H1 (cell line): ENCODE measurements at regions not wholly inside any gene's neighbourhood (a gene's known extent, or its start where the extent isn't known, plus 50 kb on each side); places are given as distances from the start of the nearest gene placed in this dataset.

ENCODE experiments used
- CTCF ChIA-PET: fragments of 300-600 bp; sonication (Branson Sonifier 250); formaldehyde crosslinking; loops from one replicate; lab custom pipeline; 2021; ENCODE audit not compliant: partially characterized antibody; lab: Charles Lee
- POLR2A ChIA-PET: fragments of 300-600 bp; sonication (Branson Sonifier 250); formaldehyde crosslinking; loops from one replicate; lab custom pipeline; 2021; ENCODE audit warnings: inconsistent platforms; ENCODE audit not compliant: partially characterized antibody; lab: Charles Lee
- DNase-seq, 2 experiments: peaks; one replicate each; pipeline versions ENCODE4 v3.0.0 to v3.0.0-alpha.2; 2010 to 2022; ENCODE audit warnings: low spot score in 2 of 2, low read depth in 1 of 2, mixed read lengths in 1 of 2
- FAIRE-seq: peaks from 2 replicates; lab custom pipeline; 2011; peaks lifted over from hg19 to GRCh38; lab: Jason Lieb, UNC
- H2AFZ ChIP-seq: 2 replicates; pipeline ENCODE4 v1.8.1; 2012; ENCODE audit warnings: low read length, inconsistent platforms
- H2AK5ac ChIP-seq: 2 replicates; pipeline ENCODE4 v1.6.1; 2013; ENCODE audit warnings: low read depth, low read length
- H2BK120ac ChIP-seq: replicated peaks from 2 replicates; pipeline ENCODE3; 2013; ENCODE audit warnings: low read depth, low read length, inconsistent platforms
- H2BK12ac ChIP-seq: 2 replicates; pipeline ENCODE4 v1.6.1; 2013; ENCODE audit warnings: low read depth, low read length
- H2BK15ac ChIP-seq: 2 replicates; pipeline ENCODE4 v1.6.1; 2013; ENCODE audit warnings: low read length
- H2BK20ac ChIP-seq: 2 replicates; pipeline ENCODE4 v1.6.1; 2013; ENCODE audit warnings: low read length
- H2BK5ac ChIP-seq: 2 replicates; pipeline ENCODE4 v1.6.1; 2013; ENCODE audit warnings: low read depth, low read length
- H3K14ac ChIP-seq: 2 replicates; pipeline ENCODE4 v1.6.1; 2013; ENCODE audit warnings: inconsistent platforms; ENCODE audit not compliant: insufficient read length
- H3K18ac ChIP-seq: 2 replicates; pipeline ENCODE4 v1.6.1; 2013; ENCODE audit warnings: low read length; ENCODE audit errors: extremely low read depth
- H3K23ac ChIP-seq: 2 replicates; pipeline ENCODE4 v1.6.1; 2013; ENCODE audit warnings: inconsistent platforms; ENCODE audit not compliant: insufficient read length
- H3K23me2 ChIP-seq: 2 replicates; pipeline ENCODE4 v1.6.1; 2013; ENCODE audit warnings: low read depth, low read length
- H3K27ac ChIP-seq: 2 replicates; pipeline ENCODE4 v1.6.1; 2011; ENCODE audit warnings: low read depth, low read length, inconsistent platforms
- H3K27me3 ChIP-seq, 4 experiments: replicated peaks in 1 of 4; 1 replicate in 1 of 4; 2 replicates in 3 of 4; pipeline versions ENCODE4 v1.6.1 to v1.8.1; 2011 to 2013; ENCODE audit warnings: low read length in 3 of 4, mild to moderate bottlenecking in 3 of 4, inconsistent platforms in 2 of 4, mixed read lengths in 2 of 4, moderate library complexity in 1 of 4; ENCODE audit not compliant: control insufficient read depth in 3 of 4, insufficient read depth in 3 of 4; ENCODE audit errors: extremely low read depth in 1 of 4
- H3K36me3 ChIP-seq, 4 experiments: 2 replicates each; pipeline versions ENCODE4 v1.6.1 to v1.8.1; 2011 to 2013; ENCODE audit warnings: mild to moderate bottlenecking in 4 of 4, low read length in 3 of 4, moderate library complexity in 2 of 4, control low read depth in 1 of 4, inconsistent platforms in 1 of 4; ENCODE audit not compliant: insufficient read depth in 4 of 4, control insufficient read depth in 2 of 4
- H3K4ac ChIP-seq: replicated peaks from 2 replicates; pipeline ENCODE3; 2013; ENCODE audit warnings: low read length, low read depth, mixed read lengths, inconsistent platforms; ENCODE audit not compliant: insufficient read length
- H3K4me1 ChIP-seq, 4 experiments: replicated peaks in 1 of 4; 1 replicate in 1 of 4; 2 replicates in 3 of 4; pipeline versions ENCODE4 v1.6.1 to v1.8.1; 2011 to 2013; ENCODE audit warnings: low read length in 3 of 4, inconsistent platforms in 2 of 4, mixed read lengths in 1 of 4; ENCODE audit not compliant: insufficient read depth in 4 of 4, control insufficient read depth in 3 of 4
- H3K4me2 ChIP-seq, 2 experiments: 2 replicates each; pipeline versions ENCODE4 v1.6.1 to v1.8.1; 2011 to 2013; ENCODE audit warnings: low read depth in 2 of 2, low read length in 2 of 2, control low read depth in 1 of 2, inconsistent platforms in 1 of 2, mild to moderate bottlenecking in 1 of 2; ENCODE audit not compliant: insufficient read depth in 1 of 2
- H3K4me3 ChIP-seq, 4 experiments: fragments of 200-600, 300-600 bp in 1 of 4; sonication (generic), shearing (Covaris generic), sonication (Bioruptor Twin) in 1 of 4; 2 replicates each; pipeline versions ENCODE4 v1.5.1 to v1.8.1; 2011 to 2016; ENCODE audit warnings: low read length in 4 of 4, low read depth in 3 of 4, control low read depth in 2 of 4, inconsistent platforms in 2 of 4, mild to moderate bottlenecking in 2 of 4, mixed read lengths in 1 of 4, moderate library complexity in 1 of 4; ENCODE audit not compliant: insufficient read depth in 2 of 4; ENCODE audit errors: extremely low read depth in 1 of 4
- H3K56ac ChIP-seq: replicated peaks from 2 replicates; pipeline ENCODE3; 2013; ENCODE audit warnings: low read depth, mild to moderate bottlenecking, mixed read lengths, low read length, inconsistent platforms; ENCODE audit not compliant: insufficient read length
- H3K79me1 ChIP-seq: 2 replicates; pipeline ENCODE4 v1.6.1; 2013; ENCODE audit warnings: low read depth, low read length, control low read depth
- H3K79me2 ChIP-seq, 2 experiments: 2 replicates each; pipeline versions ENCODE4 v1.6.1 to v1.8.1; 2012 to 2013; ENCODE audit warnings: low read length in 2 of 2, mild to moderate bottlenecking in 2 of 2, inconsistent platforms in 1 of 2; ENCODE audit not compliant: insufficient read depth in 2 of 2, control insufficient read depth in 1 of 2
- H3K9ac ChIP-seq, 4 experiments: replicated peaks in 1 of 4; 1 replicate in 1 of 4; 2 replicates in 3 of 4; pipeline versions ENCODE4 v1.6.1 to v1.8.1; 2011 to 2013; ENCODE audit warnings: low read depth in 3 of 4, low read length in 3 of 4, control low read depth in 2 of 4, mild to moderate bottlenecking in 2 of 4, moderate library complexity in 2 of 4, inconsistent platforms in 1 of 4; ENCODE audit errors: extremely low read depth in 1 of 4
- H3K9me3 ChIP-seq, 2 experiments: 2 replicates each; pipeline versions ENCODE4 v1.6.1 to v1.8.1; 2012 to 2013; ENCODE audit warnings: mild to moderate bottlenecking in 2 of 2, moderate library complexity in 2 of 2, control low read depth in 1 of 2, inconsistent platforms in 1 of 2, low read depth in 1 of 2, low read length in 1 of 2, mixed read lengths in 1 of 2; ENCODE audit not compliant: insufficient read depth in 2 of 2
- H4K20me1 ChIP-seq, 2 experiments: replicated peaks in 1 of 2; 2 replicates each; pipeline versions ENCODE3 to v1.8.1; 2011 to 2013; ENCODE audit warnings: inconsistent platforms in 2 of 2, low read length in 2 of 2, mild to moderate bottlenecking in 1 of 2; ENCODE audit not compliant: insufficient read depth in 2 of 2, control insufficient read depth in 1 of 2
- H4K5ac ChIP-seq: 2 replicates; pipeline ENCODE4 v1.6.1; 2013; ENCODE audit warnings: low read length, low read depth, mixed read lengths, inconsistent platforms; ENCODE audit not compliant: insufficient read length
- H4K8ac ChIP-seq: 2 replicates; pipeline ENCODE4 v1.8.0; 2013; ENCODE audit warnings: mild to moderate bottlenecking, moderate library complexity, low read length, inconsistent platforms; ENCODE audit not compliant: insufficient read depth; ENCODE audit errors: extremely low read depth
- H4K91ac ChIP-seq: replicated peaks from 2 replicates; pipeline ENCODE3; 2013; ENCODE audit warnings: low read length, mixed read lengths, inconsistent platforms; ENCODE audit not compliant: insufficient read length
- CHD2 ChIP-seq: IDR thresholded peaks from 2 replicates; pipeline ENCODE4 v1.6.1; 2012; ENCODE audit warnings: low read length, improper control_type of control experiment
- EZH2 ChIP-seq: fragments of 200-600 bp; sonication (generic); IDR thresholded peaks from 2 replicates; pipeline ENCODE4 v1.7.1; 2012; ENCODE audit warnings: low read depth, mild to moderate bottlenecking, moderate library complexity, low read length, inconsistent platforms; ENCODE audit not compliant: severe bottlenecking
- FOSL1 ChIP-seq: IDR thresholded peaks from 2 replicates; pipeline ENCODE4 v1.6.1; 2011; ENCODE audit warnings: mild to moderate bottlenecking, low read depth, low read length, moderate library complexity; ENCODE audit not compliant: insufficient read depth
- HDAC6 ChIP-seq: IDR thresholded peaks from one replicate; pipeline ENCODE4 v1.7.1; 2012; ENCODE audit warnings: low read depth, mild to moderate bottlenecking, inconsistent platforms, low read length, moderate library complexity
- NRF1 ChIP-seq: IDR thresholded peaks from 2 replicates; pipeline ENCODE4 v1.6.1; 2011; ENCODE audit warnings: mild to moderate bottlenecking, low read depth, low read length, improper control_type of control experiment
- RBBP5 ChIP-seq: IDR thresholded peaks from 2 replicates; pipeline ENCODE4 v1.7.1; 2012; ENCODE audit warnings: low read depth, mild to moderate bottlenecking, inconsistent platforms, low read length, moderate library complexity, borderline replicate concordance
- WGBS, 2 experiments: shearing (Covaris generic) in 1 of 2; methylation state at CpG; one replicate each; pipeline versions ENCODE4 v1.1.6 to v1.1.7; 2013 to 2015; ENCODE audit warnings: low lambda C conversion rate in 2 of 2, mixed read lengths in 2 of 2, inconsistent platforms in 1 of 2, low coverage in 1 of 2, missing lambda C conversion rate in 1 of 2; ENCODE audit not compliant: insufficient replicate concordance in 2 of 2, insufficient coverage in 1 of 2, insufficient read length in 1 of 2; ENCODE audit errors: extremely low coverage in 1 of 2, missing lambda C conversion rate in 1 of 2; 5-methylcytosine and 5-hydroxymethylcytosine counted together

DNA sequence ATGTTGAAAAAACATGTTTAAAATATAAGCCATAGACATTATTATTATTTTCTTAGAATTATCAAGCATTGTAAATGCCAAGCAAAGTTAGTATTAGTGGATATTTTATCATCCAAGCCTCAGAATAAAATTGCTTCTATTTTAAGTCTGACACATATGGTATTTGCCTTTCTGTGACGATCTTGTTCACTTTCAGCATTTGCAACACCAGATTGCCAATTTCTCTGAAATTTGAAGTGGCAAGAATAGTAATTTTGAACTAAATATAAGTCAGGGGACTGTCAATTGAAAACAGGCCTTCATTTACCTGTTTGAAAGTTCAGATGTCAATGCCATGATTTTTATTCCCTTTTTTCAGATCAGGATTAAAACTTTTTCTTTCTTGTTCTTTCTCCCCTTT, 1233.6 kb upstream of the CDH18 start:
- H3K56ac ChIP-seq = no peak overlapping the region
- H3K9ac ChIP-seq = no peak overlapping the region
- no peak overlapping the region for H3K4ac ChIP-seq
- DNase-seq = no peak
- H4K91ac ChIP-seq = no peak overlapping the region
- H2BK12ac ChIP-seq = no peak overlapping the region
- H3K18ac ChIP-seq = no peak overlapping the region
- no peak overlapping the region for H2AK5ac ChIP-seq
- H2BK20ac ChIP-seq = no peak overlapping the region
- POLR2A ChIA-PET = no interaction called here
- H3K4me1 ChIP-seq = no peaks in the 10 kb centered on the region
- H3K23me2 ChIP-seq = no peaks in the 10 kb centered on the region
- H3K4me2 ChIP-seq = no peak overlapping the region
- H4K5ac ChIP-seq = no peak overlapping the region
- H3K14ac ChIP-seq = no peak overlapping the region
- H3K27me3 ChIP-seq = no peaks in the 10 kb centered on the region
- no peak for FAIRE-seq
- no peaks in the 10 kb centered on the region for H3K79me1 ChIP-seq
- no peaks in the 10 kb centered on the region for H3K36me3 ChIP-seq
- 86% methylated on average over 1 of the region's 1 CpG; no CpG with 5 or more reads in 1 of the 2 experiments for WGBS, 2 experiments
- H3K79me2 ChIP-seq = no peaks in the 10 kb centered on the region
- no peak overlapping the region for H3K27ac ChIP-seq
- no peak overlapping the region for H4K8ac ChIP-seq
- H3K4me3 ChIP-seq = no peak overlapping the region
- CTCF ChIA-PET = no interaction called here
- H3K9me3 ChIP-seq = no peaks in the 10 kb centered on the region
- no peak overlapping the region for H2BK5ac ChIP-seq
- no peaks in the 10 kb centered on the region for H4K20me1 ChIP-seq
- no peak overlapping the region for H2BK120ac ChIP-seq
- H2BK15ac ChIP-seq = no peak overlapping the region
- no peak for TF ChIP-seq CHD2
- no peak for TF ChIP-seq NRF1
- no peak for TF ChIP-seq RBBP5
- TF ChIP-seq EZH2 = no peak
- no peak for TF ChIP-seq HDAC6
- TF ChIP-seq FOSL1 = no peak
- no peak overlapping the region for H3K23ac ChIP-seq
- H2AFZ ChIP-seq = no peak overlapping the region
